HG02798 (cell line): ENCODE measurements at regions not wholly inside any gene's neighbourhood (a gene's known extent, or its start where the extent isn't known, plus 50 kb on each side); places are given as distances from the start of the nearest gene placed in this dataset.

Source experiments
- ATAC-seq: cut with Tn5 transposase; IDR thresholded peaks from one replicate; pipeline ENCODE4 v1.9.1; 2021; ENCODE audit warnings: mild to moderate bottlenecking; ENCODE audit not compliant: unreplicated experiment, poor library complexity

DNA sequence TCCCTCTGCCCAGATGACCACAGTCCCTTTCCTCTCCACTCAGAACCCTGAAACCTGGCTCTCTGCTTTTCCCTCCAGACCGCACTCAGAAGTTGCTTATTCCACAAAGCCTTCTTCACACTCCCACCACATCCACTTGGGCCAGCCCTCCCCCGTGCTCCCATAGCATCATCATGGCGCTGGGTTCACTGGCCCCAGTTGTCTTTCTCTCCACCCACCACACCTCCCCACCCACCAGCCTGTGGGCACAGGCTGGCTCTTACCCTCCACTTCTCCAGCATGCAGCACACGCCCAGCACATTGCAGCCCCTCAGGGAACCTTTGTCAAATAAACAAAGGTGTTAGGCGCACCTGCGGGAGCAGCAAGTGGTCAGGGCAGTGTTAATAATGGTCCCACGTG, 130.0 kb downstream of the KATNIP start:
- no peak for ATAC-seq

DNA sequence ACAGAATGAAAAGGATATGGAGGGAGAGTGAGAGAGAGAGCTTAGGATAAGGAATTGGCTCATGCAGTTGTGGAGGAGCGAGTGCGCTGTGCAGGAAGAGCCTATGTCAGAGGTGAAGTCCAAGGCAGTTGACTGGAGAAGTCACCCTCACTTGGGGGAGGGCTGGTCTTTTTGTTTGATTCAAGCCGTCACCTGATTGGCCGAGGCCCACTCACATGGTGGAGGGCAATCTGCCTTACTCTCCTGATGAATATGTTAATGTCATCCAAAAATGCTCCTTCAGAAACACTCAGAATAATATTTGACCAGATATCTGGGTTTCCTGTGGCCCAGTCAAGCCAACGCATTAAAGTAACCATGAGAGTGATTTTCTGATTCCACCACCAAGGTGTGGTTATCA, 131.7 kb downstream of the KATNIP start:
- no peak for ATAC-seq

DNA sequence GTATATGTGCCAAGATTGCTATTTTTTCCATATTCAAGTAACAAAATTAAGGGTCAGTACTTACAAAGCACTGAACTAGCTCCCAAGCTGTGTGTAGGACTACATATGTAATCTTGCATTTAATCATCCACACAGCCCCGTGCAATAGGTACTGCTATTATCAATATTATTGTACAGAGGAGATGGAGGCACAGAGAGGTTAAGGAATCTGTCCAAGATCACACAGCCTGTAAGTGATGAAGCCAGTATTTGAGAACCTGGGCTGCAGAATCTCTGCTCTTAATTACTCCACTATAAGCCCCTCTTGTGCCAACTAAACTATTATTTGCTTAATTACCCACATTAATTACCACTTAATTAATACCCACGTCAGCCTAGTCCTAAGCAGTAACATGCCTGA, 134.1 kb downstream of the KATNIP start:
- no peak for ATAC-seq

DNA sequence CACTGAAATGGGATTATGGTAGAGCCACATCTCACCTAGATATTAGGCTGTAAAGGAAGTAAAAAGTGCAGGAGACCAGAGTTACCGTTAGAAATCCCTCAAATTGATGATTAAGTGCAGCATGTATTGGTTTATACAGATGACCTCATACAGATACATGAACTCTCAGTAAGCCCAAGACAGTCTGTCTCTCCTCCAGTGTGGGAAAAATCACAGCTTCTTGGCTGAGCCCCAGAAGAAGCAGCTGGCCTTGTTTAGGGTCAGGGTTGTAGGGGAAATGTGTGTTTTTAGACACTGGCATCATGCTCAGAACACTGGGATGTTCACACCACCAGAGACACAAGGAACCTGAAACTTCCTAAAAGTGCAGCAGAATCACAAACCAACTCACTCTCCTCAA, 135.9 kb downstream of the KATNIP start:
- ATAC-seq: no peak

DNA sequence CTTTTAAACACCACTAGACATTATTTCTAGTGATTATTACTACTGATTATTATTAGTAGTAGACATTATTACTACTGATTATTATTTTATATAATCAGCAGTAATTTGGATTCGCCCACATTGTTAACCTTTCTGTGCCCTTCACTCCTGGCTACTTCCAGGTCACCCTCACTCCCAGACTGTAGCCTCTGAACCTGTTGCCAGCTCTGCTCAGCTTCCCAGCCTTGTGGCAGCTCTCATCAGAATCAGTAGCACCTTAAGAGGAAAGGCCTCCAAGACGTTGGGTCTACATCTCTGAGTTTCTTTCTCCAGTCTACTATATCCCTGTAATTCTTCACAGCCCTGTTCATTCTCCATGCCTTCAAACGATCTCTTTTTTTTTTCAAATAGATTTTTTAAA, 137.0 kb downstream of the KATNIP start:
- no peak for ATAC-seq

DNA sequence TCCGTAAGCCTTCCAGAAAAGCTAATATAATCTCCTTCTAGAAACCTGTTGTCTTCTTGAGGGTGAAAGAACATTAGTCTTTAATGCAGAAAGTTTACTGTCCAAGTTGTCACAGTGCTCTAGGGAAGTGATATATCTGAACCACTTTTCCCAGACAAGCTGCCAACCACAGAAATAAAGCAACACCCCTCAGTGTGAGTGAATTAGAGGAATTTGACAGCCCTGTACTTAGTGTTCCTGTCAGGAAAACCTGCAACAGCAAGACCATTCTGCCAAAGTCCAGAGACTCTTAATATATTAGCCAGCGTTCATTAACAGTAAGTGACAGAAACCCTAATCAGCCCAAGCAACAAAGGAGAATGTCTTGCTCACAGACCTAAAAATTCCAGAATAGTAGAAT, 137.7 kb downstream of the KATNIP start:
- ATAC-seq: no peak

DNA sequence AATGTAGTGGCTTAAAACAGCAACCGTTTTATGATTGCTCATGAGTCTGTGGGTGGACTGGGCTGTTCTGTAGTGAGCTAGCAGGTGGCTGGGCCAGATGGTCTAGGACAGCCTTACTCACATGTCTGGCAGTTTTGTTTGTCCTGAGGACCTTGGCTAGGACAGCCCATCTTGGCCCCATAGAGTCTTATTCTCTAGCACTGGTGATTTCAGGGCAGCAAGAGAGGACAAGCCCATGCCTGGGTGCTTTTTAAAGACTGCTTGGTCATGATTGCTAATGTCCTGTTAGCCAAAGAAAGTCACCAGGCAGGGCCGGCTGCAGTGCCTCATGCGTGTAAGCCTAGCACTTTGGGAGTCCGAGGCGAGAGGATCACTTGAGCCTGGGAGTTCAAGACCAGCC, 139.8 kb downstream of the KATNIP start:
- no peak for ATAC-seq

DNA sequence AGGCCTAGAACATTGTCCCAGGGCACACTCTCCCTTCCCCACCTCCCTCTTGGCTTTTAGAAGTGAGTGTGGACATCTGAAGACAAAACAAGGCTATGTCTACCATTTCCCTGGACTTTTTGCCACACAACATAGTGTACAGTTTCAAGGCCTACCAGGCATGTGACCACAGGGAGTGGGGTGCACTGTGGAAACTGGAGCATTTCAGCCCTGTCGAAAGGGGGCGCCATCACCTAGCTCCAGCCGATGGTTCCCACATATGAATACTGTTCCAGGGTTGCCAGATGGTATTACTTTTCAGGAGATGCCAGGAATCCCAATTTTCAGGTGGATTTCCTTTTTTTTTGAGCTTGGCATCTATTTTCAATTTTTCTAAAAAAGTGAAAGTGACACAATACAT, 140.7 kb downstream of the KATNIP start:
- no peak for ATAC-seq

DNA sequence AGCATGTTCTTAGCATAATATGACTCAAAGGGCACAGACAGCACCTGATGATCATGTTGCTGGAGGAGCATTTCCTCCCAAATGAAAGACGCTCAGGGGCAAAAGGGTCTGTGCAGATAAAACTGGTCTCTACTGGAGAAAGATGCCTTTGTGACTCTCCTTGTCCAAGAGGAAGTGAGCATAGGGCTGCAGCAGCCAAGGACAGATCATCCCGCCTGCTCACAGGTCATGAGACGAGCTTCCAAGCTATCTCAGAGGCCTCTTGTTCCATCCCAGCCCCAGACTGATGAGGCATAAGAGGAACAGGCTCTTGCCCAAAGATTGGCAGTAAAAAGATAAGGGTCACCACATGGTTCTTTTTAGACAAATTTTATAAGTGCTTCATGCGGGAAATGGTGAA, 141.8 kb downstream of the KATNIP start:
- no peak for ATAC-seq

DNA sequence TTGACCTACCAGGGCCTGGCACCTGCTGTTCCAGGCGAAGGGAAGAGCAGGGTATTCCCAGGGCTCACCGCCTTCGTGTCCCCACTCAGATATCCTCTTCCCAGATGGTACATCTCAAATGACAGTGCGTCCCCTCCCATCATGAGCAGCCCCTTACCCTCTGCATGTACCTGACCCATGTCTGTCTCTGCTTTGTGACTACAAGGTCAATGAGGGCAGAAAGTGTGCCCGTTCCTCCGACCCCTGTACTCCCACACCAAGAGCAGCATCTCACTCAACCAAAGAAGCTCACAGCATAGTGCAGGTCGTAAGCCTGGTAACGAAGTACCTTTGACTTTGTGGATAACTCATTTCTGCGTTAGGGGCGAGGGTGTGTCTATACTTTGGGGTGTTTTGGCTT, 142.6 kb downstream of the KATNIP start:
- ATAC-seq: no peak

DNA sequence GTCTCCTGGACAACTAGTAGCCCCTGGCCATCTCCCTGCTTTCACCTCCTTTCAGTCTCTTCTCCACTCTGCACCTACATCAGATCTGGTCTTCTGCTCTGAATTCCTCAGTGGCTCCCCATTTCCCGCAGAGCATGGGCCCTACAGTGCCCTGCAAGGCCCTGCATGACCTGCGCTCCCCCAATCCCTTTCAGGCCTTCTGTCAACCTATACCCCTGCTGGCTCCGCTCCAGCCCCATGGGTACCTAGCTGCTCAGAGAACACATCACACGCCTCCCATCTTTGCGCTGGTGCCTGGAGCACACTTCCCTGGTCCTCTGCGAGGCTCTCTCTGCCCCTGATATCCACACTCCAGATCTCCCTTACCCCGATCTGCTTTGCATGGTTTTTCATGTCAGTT, 145.2 kb downstream of the KATNIP start:
- no peak for ATAC-seq

DNA sequence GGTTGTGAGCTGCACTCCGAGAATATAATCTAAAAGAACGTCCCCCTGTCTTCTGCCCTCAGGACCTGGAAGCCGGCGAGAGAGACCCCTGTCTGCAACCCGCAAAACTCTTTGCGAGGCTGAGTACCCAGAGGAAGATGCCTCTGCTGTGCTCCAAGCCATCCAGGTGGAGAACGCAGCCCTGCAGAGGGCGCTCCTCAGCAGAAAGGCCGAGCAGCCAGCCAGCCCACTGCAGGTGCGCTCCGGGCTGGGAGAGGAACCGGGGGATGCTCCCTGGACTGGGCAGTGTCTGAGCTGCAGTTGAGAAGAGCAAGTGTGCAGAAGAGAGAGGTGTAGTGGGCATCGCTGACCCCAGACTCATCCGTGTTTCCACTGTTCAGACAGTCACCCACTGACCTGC, 148.3 kb downstream of the KATNIP start:
- no peak for ATAC-seq

DNA sequence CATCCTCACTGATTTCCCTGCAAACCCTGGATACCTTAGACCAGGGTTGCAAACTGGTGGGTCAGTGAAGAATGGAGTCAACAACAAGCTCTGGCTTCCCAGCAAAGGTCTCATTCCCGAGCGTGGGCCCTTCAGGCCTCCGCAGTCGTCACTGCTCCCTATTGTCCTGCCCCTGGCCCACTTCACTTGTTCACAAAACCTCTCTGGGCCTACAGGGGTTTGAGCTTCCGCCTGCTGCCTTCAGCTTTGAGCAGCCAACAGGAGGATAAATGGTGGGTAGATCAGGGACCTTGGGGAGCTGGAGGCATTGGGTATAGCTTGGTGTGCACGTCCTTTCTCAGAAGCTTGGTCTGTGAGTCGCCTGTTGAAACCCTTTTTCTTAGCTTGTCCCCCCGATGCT, 148.8 kb downstream of the KATNIP start:
- ATAC-seq: no peak

DNA sequence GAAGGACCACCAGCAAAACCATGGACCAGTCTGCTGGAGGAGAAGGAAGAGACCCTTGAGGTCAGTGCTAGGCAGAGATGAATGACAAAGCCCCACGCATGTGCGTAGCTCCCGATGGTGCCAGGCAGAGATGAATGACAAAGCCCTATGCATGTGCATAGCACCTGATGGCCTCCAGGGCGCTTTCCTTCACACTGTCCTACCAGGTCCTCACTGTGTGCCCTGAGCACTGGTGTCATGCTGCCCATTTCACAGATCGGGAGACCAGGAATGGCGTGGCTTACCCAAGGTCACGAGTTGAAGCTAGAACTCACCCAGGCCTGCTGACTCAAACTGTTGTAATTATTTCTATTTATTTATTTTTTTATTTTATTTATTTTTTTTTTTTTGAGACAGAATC, 149.6 kb downstream of the KATNIP start:
- no peak for ATAC-seq

DNA sequence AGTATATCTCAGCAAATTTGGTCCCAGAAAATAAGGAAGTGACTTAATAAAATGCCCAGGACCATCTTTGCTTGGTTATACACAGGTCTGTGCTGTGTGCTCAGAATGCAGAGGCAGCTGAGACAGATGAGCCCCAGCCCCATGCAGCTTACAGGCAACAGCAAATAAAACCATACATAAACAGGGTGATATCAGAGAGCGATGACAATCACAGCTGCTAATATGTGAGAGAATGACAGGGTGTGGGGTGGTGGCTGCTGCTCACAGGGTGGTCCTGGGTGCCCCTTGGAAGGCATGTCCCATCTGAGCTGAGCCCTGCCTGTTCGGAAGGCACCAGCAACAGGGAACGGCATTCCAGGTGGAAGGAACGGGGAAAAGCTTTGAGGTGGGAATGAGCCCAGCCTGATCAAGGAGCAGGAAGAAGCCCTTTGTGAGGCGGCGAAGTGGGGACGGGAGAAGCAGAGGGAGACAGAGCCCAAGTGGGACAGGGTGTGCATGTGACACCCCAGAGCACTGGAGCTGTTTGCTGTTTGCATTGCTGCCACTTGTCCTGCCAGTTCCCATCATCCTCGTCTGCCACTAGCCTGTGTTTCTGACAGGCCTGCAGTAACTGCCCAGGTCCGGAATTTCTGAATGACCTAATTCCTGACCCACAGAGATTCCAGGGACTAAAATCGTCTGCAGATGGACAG, 150.5 kb downstream of the KATNIP start:
- no peak for ATAC-seq

DNA sequence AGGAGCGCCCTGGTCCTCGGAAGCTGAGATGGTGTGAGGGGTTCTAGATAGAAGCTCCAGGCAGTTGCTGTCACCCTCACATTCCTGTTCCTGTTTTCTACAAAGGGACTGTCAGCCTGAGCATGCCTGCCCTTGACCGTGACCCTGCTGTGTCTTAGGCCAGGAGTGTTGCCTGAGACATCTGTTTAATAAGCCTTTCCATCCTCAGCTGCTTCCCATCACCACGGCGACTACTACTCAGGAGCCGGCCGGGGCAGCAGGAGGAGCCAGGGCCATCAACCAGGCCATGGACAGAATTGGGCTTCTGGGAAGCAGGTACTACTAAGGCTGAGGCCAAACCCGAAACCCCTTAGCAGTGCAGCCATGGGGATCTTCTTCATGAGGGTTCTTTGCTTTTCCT, 151.4 kb downstream of the KATNIP start:
- ATAC-seq: no peak

DNA sequence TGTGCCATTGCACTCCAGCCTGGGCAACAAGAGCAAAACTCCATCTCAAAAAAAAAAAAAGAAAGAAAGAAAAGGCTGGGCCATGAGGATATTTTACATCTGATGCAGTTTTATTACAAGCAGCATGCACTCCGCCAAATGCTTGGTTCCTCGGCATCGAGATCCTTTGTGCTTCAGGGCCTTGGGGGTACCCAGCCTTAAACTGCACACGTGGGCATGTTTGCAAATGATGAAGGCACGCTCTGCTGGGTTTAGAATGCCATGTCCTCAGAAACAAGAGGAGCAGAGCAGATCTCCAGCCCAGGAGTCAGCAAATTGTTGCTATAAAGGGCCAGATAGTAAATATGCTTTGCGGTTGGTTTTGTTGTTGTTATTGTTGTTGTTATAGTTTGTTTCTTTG, 153.2 kb downstream of the KATNIP start:
- ATAC-seq: no peak

DNA sequence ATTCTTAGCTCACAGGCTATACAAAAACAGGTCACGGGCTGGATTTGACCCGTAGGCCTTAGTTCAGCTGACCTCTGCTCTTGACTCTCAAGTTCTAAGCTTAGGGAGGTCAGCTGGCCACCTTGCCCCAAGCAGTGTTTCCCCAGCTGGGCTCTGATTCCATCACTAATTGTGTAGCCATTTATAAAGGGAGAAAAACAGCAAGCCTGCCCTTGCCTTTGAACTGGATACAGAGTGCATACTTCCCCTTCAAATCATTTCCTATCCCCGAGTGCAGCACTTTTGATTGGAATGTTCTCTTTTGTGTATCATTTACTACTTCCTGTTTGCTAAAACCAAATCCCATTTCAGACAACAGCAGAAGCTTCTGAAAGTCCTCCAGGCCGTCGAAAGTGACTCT, 153.6 kb downstream of the KATNIP start:
- ATAC-seq: no peak

DNA sequence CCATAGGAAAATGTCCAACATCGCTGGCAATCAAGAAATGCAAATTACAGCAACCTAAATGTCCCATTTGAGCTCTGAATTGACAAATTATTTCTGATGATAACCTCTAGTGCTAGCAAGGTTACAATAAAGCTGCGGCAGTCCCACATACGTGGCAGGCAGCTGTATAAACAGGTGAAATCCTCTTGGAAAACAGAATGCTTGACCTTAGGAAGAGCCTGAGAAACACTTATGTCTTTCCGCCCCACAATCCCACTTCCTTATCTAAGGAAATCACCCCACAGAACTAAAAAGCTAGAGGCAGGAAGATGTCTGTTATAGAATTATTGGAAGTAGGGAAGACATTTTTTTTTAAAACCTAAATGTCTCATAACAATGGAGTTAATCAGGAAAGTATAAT, 154.3 kb downstream of the KATNIP start:
- ATAC-seq: no peak

DNA sequence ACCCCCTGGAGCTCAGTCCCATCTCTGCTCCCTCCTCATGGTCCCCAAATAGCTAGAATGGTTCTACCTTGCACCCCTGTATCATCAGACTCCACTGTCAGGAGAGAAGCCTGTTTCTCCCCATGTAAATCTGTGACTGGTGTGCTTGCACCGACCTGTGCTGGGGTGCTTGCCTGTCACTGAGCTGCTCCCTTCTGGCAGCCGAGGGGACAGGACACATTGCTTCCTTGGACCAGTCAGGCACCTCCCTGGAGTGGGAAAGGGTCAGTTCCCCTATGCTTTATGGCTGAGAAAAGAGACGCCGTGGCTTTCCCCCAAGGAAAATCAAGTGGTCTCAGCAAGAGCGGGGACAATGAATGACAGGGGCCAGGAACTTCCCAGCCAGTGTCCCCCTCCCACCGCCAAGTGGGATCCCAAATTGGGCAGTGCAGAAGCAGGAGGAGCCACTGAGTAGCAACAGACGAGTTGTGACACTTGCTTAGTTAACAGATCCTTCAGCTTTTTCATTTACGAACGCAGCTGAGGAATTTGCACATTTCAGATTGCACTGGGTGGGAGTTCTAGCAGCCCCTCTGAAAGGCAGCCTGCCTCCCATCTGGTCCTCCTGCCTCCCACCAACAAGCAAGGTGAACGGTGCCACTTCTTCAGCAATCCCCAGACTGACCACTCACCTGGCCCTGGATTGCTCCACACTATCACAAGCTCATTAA, 156.4 kb downstream of the KATNIP start:
- no peak for ATAC-seq

DNA sequence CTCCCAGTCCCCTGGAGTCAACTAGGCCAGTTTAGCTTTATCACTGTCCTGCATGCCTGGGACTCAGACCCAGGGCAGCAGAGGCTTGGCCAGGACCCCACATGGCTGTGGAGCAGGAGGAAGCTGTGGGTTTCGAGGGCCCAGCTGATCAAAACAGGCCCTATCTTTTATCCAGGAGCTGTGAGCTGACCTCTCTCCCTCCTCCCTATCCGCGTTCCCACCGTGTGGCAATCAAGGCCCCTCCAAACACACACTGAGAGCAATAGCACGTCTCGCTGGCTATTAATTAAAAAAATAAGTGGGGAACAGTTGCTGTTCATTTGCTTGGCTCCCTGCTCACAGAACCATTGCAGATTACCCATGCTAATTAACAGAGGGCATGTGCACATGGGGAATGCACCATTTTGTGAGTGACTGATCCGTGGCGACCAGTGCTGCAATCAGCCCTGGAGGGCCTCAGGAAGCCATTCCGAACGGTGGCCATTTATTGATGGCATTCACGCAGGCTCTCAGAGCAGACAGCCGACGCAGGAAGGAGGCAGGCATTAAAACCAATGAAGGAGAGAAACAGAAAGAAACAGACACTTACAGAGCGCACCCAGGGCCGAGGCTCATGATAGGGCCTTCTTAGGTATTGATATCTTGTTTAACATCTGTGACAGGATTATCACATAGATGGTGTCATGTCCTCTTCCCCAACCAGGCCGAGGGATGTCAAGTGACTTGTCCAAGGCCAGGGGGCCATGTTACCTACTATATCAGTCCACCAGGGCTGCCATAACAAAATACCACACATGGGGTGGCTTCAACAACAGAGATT, 157.1 kb downstream of the KATNIP start:
- ATAC-seq: no peak
